SKM-1 (cell line): ENCODE measurements at regions not wholly inside any gene's neighbourhood (a gene's known extent, or its start where the extent isn't known, plus 50 kb on each side); places are given as distances from the start of the nearest gene placed in this dataset.

ENCODE experiments used
- DNase-seq: peaks from one replicate; lab custom pipeline; 2025; ENCODE audit not compliant: unreplicated experiment; lab: John Stamatoyannopoulos, UW

DNA sequence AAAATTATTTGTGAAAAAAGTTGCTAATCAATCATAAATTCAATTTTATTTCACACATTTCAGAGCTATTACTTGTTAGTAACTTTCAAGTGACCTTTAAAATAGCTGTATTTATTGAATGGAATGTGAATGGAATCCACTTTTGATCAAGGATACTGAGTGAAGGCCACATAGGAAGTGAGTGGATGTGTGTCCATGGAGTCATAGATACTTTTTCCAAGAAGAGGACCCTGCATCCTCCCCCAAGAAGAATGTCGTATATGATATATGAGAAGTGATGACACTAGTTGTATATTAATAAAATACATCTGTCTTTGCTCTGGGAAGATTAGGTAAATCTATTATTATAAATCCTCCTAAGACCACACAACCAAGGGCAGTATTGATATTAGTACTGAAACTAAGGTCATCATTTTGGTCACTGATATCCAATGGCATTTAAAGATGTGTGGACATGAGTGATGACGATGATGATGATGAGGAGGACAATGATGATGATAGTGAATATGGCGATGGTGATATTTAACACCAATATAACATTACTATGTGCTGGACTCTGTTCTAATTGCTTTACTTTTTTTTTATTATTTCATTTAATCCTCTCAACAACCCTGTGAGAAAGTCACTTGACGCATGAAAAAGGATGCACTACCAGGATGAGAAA is 493.0 kb upstream of the NR2F2 start:
- no peak for DNase-seq

DNA sequence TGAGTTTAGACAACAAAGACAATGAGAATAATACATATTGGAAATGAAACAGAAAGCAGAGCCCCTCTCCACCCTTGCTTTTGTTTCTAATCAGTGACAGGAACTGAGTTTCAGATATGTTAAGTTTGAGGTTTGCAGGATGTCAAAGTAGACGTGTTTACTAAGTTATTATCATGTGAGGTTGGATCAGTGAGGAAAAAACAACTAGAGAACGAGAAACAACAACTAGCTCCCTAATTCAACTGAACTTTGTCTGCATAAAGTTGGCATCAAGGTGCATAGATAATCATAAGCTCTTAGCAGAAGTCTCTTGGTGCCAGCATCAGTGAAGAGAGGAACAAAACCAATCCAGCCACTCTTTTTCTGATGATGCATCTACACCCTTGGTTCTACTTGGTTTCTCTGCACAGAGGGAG is 491.1 kb upstream of the NR2F2 start:
- no peak for DNase-seq

DNA sequence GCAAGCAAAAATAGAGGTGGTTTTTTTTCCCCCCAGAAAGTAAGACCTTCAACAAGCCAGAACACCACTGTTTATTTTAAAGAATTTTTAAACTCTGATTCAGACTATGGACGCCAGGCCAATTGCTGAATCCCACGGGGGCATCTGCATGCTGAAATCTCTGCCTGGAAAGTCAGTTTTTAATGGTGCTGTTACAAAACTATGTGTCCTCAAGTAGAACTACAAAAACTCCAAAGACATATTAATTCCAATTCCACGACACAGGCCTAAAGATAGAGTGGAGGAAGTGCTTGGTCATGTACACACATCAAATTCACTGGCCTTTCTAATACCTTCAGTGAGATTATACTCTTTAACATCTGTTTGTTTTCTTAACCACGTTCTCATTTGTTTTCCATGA is 490.5 kb upstream of the NR2F2 start:
- DNase-seq, result no peak

GRCh38 chr15:95840855-95841254 is 489.6 kb upstream of the NR2F2 start:
- DNase-seq, result no peak

DNA sequence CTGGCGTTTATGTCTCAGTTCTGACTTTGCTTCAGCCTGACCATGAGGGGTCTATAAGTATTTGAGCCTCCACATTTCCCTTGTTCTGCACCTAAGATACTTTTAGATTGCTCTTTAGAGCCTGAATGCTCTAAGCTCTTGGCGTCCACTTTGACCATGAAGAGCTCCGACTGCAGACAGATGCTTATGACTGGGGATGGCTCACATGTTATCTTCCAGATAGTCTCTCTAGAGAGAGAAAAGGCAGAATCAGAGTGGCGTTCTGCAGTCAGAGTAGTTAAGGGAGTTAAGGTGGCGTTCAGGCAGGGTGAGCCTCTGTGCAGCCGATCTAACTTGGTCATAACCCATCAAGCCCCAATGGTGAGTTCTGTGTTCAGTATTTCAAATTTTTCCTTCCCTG is 487.9 kb upstream of the NR2F2 start:
- DNase-seq, result no peak

- no peak for DNase-seq
Measured at GRCh38 chr15:95843241-95843910, 487.1 kb upstream of the NR2F2 start.

DNA sequence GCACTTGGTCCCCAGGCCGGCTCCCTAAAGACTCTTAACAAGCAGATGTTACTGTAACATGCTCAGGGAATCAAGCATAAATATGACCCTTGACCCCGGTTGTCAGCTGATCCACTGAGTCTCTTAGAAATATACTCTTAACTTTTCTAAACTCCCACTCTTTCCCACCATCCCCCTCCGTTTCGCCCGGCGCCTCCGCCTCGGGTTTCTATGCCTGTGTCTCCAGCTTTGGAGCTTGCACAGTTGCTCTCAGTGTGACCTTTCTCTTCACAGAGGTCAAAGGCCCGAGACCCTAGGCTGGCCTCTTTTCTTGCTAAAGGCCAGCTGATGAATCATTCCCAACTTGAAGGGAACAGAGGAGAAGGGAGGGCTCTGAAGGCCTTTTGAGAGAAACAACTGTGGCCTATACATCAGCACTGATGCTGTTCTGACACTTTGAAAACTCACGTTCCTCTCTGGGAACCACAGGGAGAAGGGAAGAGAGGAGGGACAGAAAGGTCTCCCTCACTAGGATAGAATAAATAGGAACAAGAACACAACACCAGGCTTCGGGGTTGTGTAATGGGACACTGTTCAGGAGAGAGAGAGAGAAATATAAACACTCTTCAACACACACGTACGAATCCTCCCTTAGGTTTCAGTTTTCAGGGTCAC is 484.5 kb upstream of the NR2F2 start:
- DNase-seq, result no peak

- DNase-seq, result no peak
Measured at GRCh38 chr15:95848126-95848525, 482.4 kb upstream of the NR2F2 start.

GRCh38 chr15:95850837-95851236 is 479.7 kb upstream of the NR2F2 start:
- DNase-seq, result no peak

- DNase-seq, result no peak
Measured at GRCh38 chr15:95853350-95853749, 477.1 kb upstream of the NR2F2 start.

GRCh38 chr15:95857124-95857757 is 473.3 kb upstream of the NR2F2 start:
- DNase-seq, result no peak

- no peak for DNase-seq
Measured at GRCh38 chr15:95857758-95858157, 472.7 kb upstream of the NR2F2 start.

- DNase-seq, result no peak
Measured at GRCh38 chr15:95860406-95860805, 470.1 kb upstream of the NR2F2 start.

DNA sequence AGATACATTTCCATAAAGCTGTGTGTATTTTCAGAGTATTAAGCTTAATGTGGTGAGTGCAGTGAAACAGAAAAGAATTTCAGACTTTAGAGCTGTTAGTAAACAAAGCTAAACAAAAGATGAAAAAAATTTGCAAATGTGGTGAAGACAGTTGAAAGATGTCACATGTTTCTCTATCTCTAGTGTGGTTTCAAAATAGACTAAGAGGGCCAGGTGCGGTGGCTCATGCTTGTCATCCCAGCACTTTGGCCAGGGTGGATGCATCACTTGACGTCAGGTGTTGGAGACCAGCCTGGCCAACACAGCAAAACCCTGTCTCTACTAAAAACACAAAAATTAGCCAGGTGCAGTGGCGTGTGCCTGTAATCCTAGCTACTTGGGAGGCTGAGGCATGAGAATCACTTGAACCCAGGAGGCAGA is 466.0 kb upstream of the NR2F2 start:
- DNase-seq, result no peak

- DNase-seq, result no peak
Measured at GRCh38 chr15:95865330-95865739, 465.2 kb upstream of the NR2F2 start.

- no peak for DNase-seq
Measured at GRCh38 chr15:95866711-95867440, 463.6 kb upstream of the NR2F2 start.

DNA sequence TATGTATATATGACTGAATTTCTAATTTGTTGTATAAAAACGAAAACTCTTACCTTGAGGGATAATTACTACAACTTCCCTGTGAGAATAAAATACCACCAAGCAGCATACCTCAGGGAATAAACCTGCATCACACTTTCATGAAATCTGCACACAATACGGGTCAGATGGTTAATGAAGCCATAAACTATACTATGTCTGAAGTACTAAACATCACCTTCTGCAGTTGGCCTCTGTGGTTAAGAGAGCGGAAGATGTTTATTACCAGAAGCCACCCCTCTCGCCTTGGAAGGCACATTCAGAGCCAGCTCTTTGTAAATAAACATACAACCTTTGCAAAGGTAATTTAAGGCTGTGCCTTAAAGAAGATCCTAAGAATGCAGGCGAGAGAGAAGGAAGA is 462.1 kb upstream of the NR2F2 start:
- no peak for DNase-seq

- no peak for DNase-seq
Measured at GRCh38 chr15:95868970-95869369, 461.5 kb upstream of the NR2F2 start.

- no peak for DNase-seq
Measured at GRCh38 chr15:95869920-95870319, 460.6 kb upstream of the NR2F2 start.

DNA sequence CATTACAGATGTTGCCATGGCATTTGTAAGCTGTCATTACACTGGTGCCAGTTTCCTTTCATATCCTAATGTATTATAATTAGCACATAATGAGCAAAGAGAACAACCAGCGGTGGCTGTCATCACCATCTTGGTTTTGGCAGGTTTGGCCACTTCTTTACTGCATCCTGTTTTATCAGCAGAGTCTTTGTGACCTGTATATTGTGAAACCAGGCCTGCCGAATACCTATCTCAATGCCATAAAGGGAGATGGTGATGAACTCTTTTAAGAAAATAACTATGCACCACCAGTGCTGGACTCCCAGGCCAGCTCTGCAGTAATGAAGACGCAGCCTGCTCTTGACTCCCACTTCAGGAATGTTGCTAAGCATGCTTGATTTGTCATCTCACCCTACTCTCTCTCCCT is 458.1 kb upstream of the NR2F2 start:
- DNase-seq, result no peak

- no peak for DNase-seq
Measured at GRCh38 chr15:95874637-95875036, 455.9 kb upstream of the NR2F2 start.
